ENCODE measurements at regions not wholly inside any gene's neighbourhood (a gene's known extent, or its start where the extent isn't known, plus 50 kb on each side); places are given as distances from the start of the nearest gene placed in this dataset.

DNA sequence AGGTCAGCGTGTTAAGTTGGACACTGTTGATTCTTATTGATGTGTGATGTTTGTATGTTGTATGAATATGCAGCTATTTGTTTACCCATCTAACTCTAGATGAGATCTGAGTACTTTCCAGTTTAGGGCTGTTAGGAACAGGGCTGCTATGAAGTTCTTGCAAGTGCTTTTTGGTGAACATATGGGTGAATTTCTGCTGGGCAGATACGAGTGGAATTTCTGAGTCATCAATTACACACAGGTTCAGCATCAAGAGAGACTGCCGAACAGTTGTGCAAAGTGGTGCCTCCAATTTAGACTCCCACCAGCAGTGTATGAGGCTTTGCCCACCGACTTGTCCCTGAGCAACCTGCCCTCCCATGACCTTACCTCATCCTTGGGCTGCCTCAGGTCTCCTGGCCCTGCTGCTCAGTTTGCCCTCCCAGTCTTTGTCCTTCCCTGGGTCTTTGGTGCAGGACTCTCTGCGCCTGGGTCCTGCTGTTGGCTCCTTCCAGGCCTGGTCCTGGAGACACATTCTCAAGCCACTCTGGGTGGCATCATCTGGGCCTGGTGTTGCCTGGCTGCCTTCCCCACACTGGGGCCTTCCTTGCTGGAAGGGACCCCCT is 343.6 kb downstream of the PTPRU start:
- TF ChIP-seq POLR2AphosphoS5 (IDR thresholded peaks at IDR 0.05; ENCODE audit: low read depth, low read length) (no peak), EZH2 (IDR thresholded peaks at IDR 0.05) (no peak), ELF1 (IDR thresholded peaks at IDR 0.05; ENCODE audit: borderline replicate concordance, low read depth) (no peak), ZNF274 (IDR thresholded peaks at IDR 0.05; ENCODE audit: low read depth, low read length) (no peak), MAX (IDR thresholded peaks at IDR 0.05) (no peak), POLR2A (IDR thresholded peaks at IDR 0.05; ENCODE audit: borderline replicate concordance, extremely low read depth, insufficient read depth, insufficient read length) (no peak), TCF7L2 (IDR thresholded peaks at IDR 0.05; ENCODE audit: borderline replicate concordance, extremely low read depth, insufficient read depth, insufficient read length) (no peak), EZH2phosphoT487 (IDR thresholded peaks at IDR 0.05; ENCODE audit: borderline replicate concordance) (no peak), REST (IDR thresholded peaks at IDR 0.05; ENCODE audit: low read depth) (no peak), YY1 (IDR thresholded peaks at IDR 0.05; ENCODE audit: extremely low read depth, insufficient replicate concordance, low read depth, low read length) (no peak), CEBPB (IDR thresholded peaks at IDR 0.05; ENCODE audit: low read depth) (no peak), SRF (IDR thresholded peaks at IDR 0.05; ENCODE audit: low read depth) (no peak)
- TF ChIP-seq, protein P1, sequence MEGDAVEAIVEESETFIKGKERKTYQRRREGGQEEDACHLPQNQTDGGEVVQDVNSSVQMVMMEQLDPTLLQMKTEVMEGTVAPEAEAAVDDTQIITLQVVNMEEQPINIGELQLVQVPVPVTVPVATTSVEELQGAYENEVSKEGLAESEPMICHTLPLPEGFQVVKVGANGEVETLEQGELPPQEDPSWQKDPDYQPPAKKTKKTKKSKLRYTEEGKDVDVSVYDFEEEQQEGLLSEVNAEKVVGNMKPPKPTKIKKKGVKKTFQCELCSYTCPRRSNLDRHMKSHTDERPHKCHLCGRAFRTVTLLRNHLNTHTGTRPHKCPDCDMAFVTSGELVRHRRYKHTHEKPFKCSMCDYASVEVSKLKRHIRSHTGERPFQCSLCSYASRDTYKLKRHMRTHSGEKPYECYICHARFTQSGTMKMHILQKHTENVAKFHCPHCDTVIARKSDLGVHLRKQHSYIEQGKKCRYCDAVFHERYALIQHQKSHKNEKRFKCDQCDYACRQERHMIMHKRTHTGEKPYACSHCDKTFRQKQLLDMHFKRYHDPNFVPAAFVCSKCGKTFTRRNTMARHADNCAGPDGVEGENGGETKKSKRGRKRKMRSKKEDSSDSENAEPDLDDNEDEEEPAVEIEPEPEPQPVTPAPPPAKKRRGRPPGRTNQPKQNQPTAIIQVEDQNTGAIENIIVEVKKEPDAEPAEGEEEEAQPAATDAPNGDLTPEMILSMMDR (IDR thresholded peaks at IDR 0.05 in 2 of 3, conservative IDR thresholded peaks at IDR 0.05 in 1 of 3; ENCODE audit: borderline replicate concordance in 1 of 3, insufficient read depth in 1 of 3, low read depth in 2 of 3, low read length in 2 of 3): no peak

Data from HCT116 (cell line).